HG02763 (cell line): ENCODE measurements at regions not wholly inside any gene's neighbourhood (a gene's known extent, or its start where the extent isn't known, plus 50 kb on each side); places are given as distances from the start of the nearest gene placed in this dataset.
"Not testable (repeated sequence)": the region's sequence is repeated elsewhere in the genome, so short reads cannot be mapped to it uniquely, and the experiment has no call there.

Experiments used
- ATAC-seq: cut with Tn5 transposase; IDR thresholded peaks from one replicate; pipeline ENCODE4 v1.9.1; 2021; ENCODE audit warnings: mild to moderate bottlenecking, moderate library complexity; ENCODE audit not compliant: unreplicated experiment

GRCh38 chr7:12929476-12930140, 242.2 kb downstream of the ARL4A start:
- ATAC-seq: no peak

- no peak for ATAC-seq
Measured at GRCh38 chr7:12930534-12930933, 243.1 kb downstream of the ARL4A start.

GRCh38 chr7:12931465-12931864, 244.0 kb downstream of the ARL4A start:
- not testable (repeated sequence) for ATAC-seq

GRCh38 chr7:12939694-12940093, 252.3 kb downstream of the ARL4A start:
- ATAC-seq: no peak

- ATAC-seq: no peak
Measured at GRCh38 chr7:12941512-12941911, 254.1 kb downstream of the ARL4A start.

GRCh38 chr7:12942609-12943008, 255.2 kb downstream of the ARL4A start:
- ATAC-seq: no peak

- ATAC-seq: no peak
Measured at GRCh38 chr7:12943781-12944180, 256.3 kb downstream of the ARL4A start.

GRCh38 chr7:12945901-12946300, 258.5 kb downstream of the ARL4A start:
- no peak for ATAC-seq

GRCh38 chr7:12947465-12947864, 260.0 kb downstream of the ARL4A start:
- no peak for ATAC-seq

- ATAC-seq: no peak
Measured at GRCh38 chr7:12949060-12949931, 261.9 kb downstream of the ARL4A start.

- ATAC-seq: no peak
Measured at GRCh38 chr7:12951397-12951801, 264.0 kb downstream of the ARL4A start.

- no peak for ATAC-seq
Measured at GRCh38 chr7:12954380-12955033, 267.1 kb downstream of the ARL4A start.

GRCh38 chr7:12957487-12957886, 270.1 kb downstream of the ARL4A start:
- ATAC-seq: no peak

GRCh38 chr7:12961910-12962480, 274.6 kb downstream of the ARL4A start:
- ATAC-seq: no peak

- ATAC-seq: no peak
Measured at GRCh38 chr7:12963435-12963834, 276.0 kb downstream of the ARL4A start.

- no peak for ATAC-seq
Measured at GRCh38 chr7:12964836-12965235, 277.4 kb downstream of the ARL4A start.

GRCh38 chr7:12965767-12966166, 278.3 kb downstream of the ARL4A start:
- ATAC-seq: no peak

GRCh38 chr7:12967322-12967721, 279.9 kb downstream of the ARL4A start:
- ATAC-seq: no peak

GRCh38 chr7:12968836-12969422, 281.5 kb downstream of the ARL4A start:
- ATAC-seq: no peak

GRCh38 chr7:12970626-12971025, 283.2 kb downstream of the ARL4A start:
- no peak for ATAC-seq
